GM12878 (cell line): ENCODE measurements at regions not wholly inside any gene's neighbourhood (a gene's known extent, or its start where the extent isn't known, plus 50 kb on each side); places are given as distances from the start of the nearest gene placed in this dataset.

Experiments used
- ATAC-seq: fragments of 200-7000 bp; cut with Tn5 transposase; 3 replicates; pipeline ENCODE4 v1.9.1; 2020; ENCODE audit warnings: mild to moderate bottlenecking, moderate library complexity
- BruUV-seq: library from RNA; stranded (reverse); fragments of 400-500 nt; replicated peaks from 2 replicates; lab custom pipeline; 2021; lab: Mats Ljungman, UMichigan
- CTCF ChIA-PET: fragments of 300-600 bp; sonication (Branson Sonifier 250); formaldehyde crosslinking; extraction: SDS; loops from one replicate; lab custom pipeline; 2021; ENCODE audit warnings: inconsistent platforms; lab: Yijun Ruan, JAX
- POLR2A ChIA-PET: fragments of 350-600 bp; formaldehyde crosslinking; extraction: SDS; loops from one replicate; lab custom pipeline; 2021; ENCODE audit warnings: inconsistent platforms; lab: Charles Lee
- RAD21 ChIA-PET: fragments of 300-600 bp; sonication (Branson Sonifier 250); formaldehyde crosslinking; loops from one replicate; lab custom pipeline; 2023; ENCODE audit warnings: antibody characterized with exemption; ENCODE audit not compliant: unreplicated experiment; lab: Charles Lee
- SMC1A ChIA-PET: fragments of 300-600 bp; sonication (Branson Sonifier 250); formaldehyde crosslinking; loops from one replicate; lab custom pipeline; 2023; ENCODE audit not compliant: unreplicated experiment, uncharacterized antibody; lab: Charles Lee
- DNase-seq: peaks from one replicate; pipeline ENCODE4 v3.0.0-alpha.2; 2011; ENCODE audit warnings: low read depth, low spot score
- FAIRE-seq: peaks from 3 replicates; lab custom pipeline; 2011; peaks lifted over from hg19 to GRCh38; lab: Jason Lieb, UNC
- H2AFZ ChIP-seq: 2 replicates; pipeline ENCODE4 v1.6.0; 2011; ENCODE audit warnings: low read depth, low read length, control low read depth; ENCODE audit not compliant: control insufficient read depth
- H3K27ac ChIP-seq: 2 replicates; pipeline ENCODE4 v1.5.1; 2011; ENCODE audit warnings: control low read depth; ENCODE audit not compliant: control insufficient read depth, insufficient read depth
- H3K27me3 ChIP-seq, 2 experiments: replicated peaks in 1 of 2; 2 replicates each; pipeline versions ENCODE4 v1.6.0 to v1.6.1; 2011; ENCODE audit warnings: low read length in 1 of 2; ENCODE audit not compliant: control insufficient read depth in 2 of 2, insufficient read depth in 2 of 2
- H3K36me3 ChIP-seq, 2 experiments: 2 replicates each; pipeline ENCODE4 v1.5.1; 2011; ENCODE audit warnings: low read length in 1 of 2; ENCODE audit not compliant: control insufficient read depth in 2 of 2, insufficient read depth in 2 of 2
- H3K4me1 ChIP-seq: 2 replicates; pipeline ENCODE4 v1.6.1; 2011; ENCODE audit warnings: mild to moderate bottlenecking, low read length, moderate library complexity, mixed read lengths; ENCODE audit not compliant: control insufficient read depth, insufficient read depth
- H3K4me2 ChIP-seq: 2 replicates; pipeline ENCODE4 v1.6.0; 2011; ENCODE audit warnings: control low read depth; ENCODE audit not compliant: control insufficient read depth, insufficient read depth
- H3K4me3 ChIP-seq: fragments of 200-600 bp; sonication (generic); 2 replicates; pipeline ENCODE4 v1.5.1; 2016
- H3K79me2 ChIP-seq: 2 replicates; pipeline ENCODE4 v1.6.0; 2011; ENCODE audit warnings: low read length; ENCODE audit not compliant: control insufficient read depth, insufficient read depth
- H3K9ac ChIP-seq: 2 replicates; pipeline ENCODE4 v1.8.0; 2011; ENCODE audit warnings: low read length, control low read depth, mixed read lengths; ENCODE audit not compliant: control insufficient read depth, insufficient read depth
- H3K9me3 ChIP-seq: replicated peaks from 3 replicates; pipeline ENCODE4 v1.5.1; 2011; ENCODE audit warnings: mild to moderate bottlenecking, low read length; ENCODE audit not compliant: control insufficient read depth, insufficient read depth
- H4K20me1 ChIP-seq: 2 replicates; pipeline ENCODE4 v1.6.0; 2011; ENCODE audit not compliant: control insufficient read depth, insufficient read depth
- ASH2L ChIP-seq: fragments of 300-600, 200-600 bp; sonication (generic); IDR thresholded peaks from 2 replicates; pipeline ENCODE4 v1.6.1; 2017; ENCODE audit warnings: low read depth, mild to moderate bottlenecking, borderline replicate concordance
- BCL11A ChIP-seq: IDR thresholded peaks from 2 replicates; pipeline ENCODE4 v1.6.1; 2011; ENCODE audit warnings: low read depth, low read length
- BCLAF1 ChIP-seq: fragments of 450-650 bp; IDR thresholded peaks from 2 replicates; pipeline ENCODE4 v1.6.1; 2017; ENCODE audit warnings: antibody characterized with exemption, mild to moderate bottlenecking, moderate library complexity
- HCFC1 ChIP-seq: fragments of 150-350 bp; IDR thresholded peaks from 2 replicates; pipeline ENCODE4 v1.6.1; 2014; ENCODE audit warnings: low read length
- JUNB ChIP-seq: IDR thresholded peaks from 2 replicates; pipeline ENCODE4 v1.6.1; 2016; ENCODE audit warnings: antibody characterized with exemption, mild to moderate bottlenecking
- JUND ChIP-seq: IDR thresholded peaks from 2 replicates; pipeline ENCODE4 v1.6.1; 2012; ENCODE audit warnings: low read depth, mild to moderate bottlenecking, low read length, improper control_type of control experiment, moderate library complexity
- KDM1A ChIP-seq: fragments of 200-600 bp; sonication (generic); IDR thresholded peaks from 2 replicates; pipeline ENCODE4 v1.6.1; 2016; ENCODE audit warnings: borderline replicate concordance
- PAX8 ChIP-seq: fragments of 450-650 bp; IDR thresholded peaks from 2 replicates; pipeline ENCODE4 v1.6.1; 2017; ENCODE audit warnings: mild to moderate bottlenecking, moderate library complexity
- SREBF1 ChIP-seq: IDR thresholded peaks from 2 replicates; pipeline ENCODE4 v1.6.1; 2012; ENCODE audit warnings: mild to moderate bottlenecking, low read length
- SREBF2 ChIP-seq: IDR thresholded peaks from 2 replicates; pipeline ENCODE4 v1.6.1; 2012; ENCODE audit warnings: mild to moderate bottlenecking, low read length
- SRF ChIP-seq, 2 experiments: IDR thresholded peaks; 2 replicates each; pipeline ENCODE4 v1.6.1; 2011; ENCODE audit warnings: low read depth in 2 of 2, low read length in 2 of 2, mild to moderate bottlenecking in 1 of 2, moderate library complexity in 1 of 2
- TBL1XR1 ChIP-seq: IDR thresholded peaks from 2 replicates; pipeline ENCODE4 v1.6.1; 2012; ENCODE audit warnings: low read depth, low read length, improper control_type of control experiment
- YBX1 ChIP-seq: fragments of 450-650 bp; IDR thresholded peaks from 2 replicates; pipeline ENCODE4 v1.6.1; 2016; ENCODE audit warnings: antibody characterized with exemption
- ZBTB40 ChIP-seq: fragments of 450-650 bp; IDR thresholded peaks from 2 replicates; pipeline ENCODE4 v1.6.1; 2016; ENCODE audit warnings: mild to moderate bottlenecking, moderate library complexity, borderline replicate concordance
- ZNF622 ChIP-seq: fragments of 450-650 bp; IDR thresholded peaks from 2 replicates; pipeline ENCODE4 v1.6.1; 2017; ENCODE audit warnings: mild to moderate bottlenecking, inconsistent platforms
- WGBS: methylation state at CpG from one replicate; pipeline ENCODE4 v1.1.6; 2016; ENCODE audit warnings: low lambda C conversion rate; ENCODE audit not compliant: insufficient replicate concordance, insufficient coverage; ENCODE audit errors: missing lambda C conversion rate; 5-methylcytosine and 5-hydroxymethylcytosine counted together
- in situ Hi-C: fragments of 300-500 bp; cut with MboI; formaldehyde crosslinking; loops from 9 replicates; pipeline ENCODE4 v1.14.3; 2018; ENCODE audit warnings: mixed read lengths
- intact Hi-C: fragments of 100-400 bp; cut with micrococcal nuclease; formaldehyde crosslinking; loops from one replicate; pipeline ENCODE4 v1.14.2; 2022; ENCODE audit not compliant: unreplicated experiment
- TF ChIP-seq, protein P1 (sequence below): IDR thresholded peaks from 2 replicates; pipeline ENCODE4 v1.6.1; 2012; ENCODE audit warnings: low read depth, low read length, improper control_type of control experiment
- TF ChIP-seq, protein P2 (sequence below): fragments of 450-650 bp; formaldehyde crosslinking; IDR thresholded peaks from 2 replicates; pipeline ENCODE4 v1.4.0; 2022; ENCODE audit warnings: mild to moderate bottlenecking, moderate library complexity

DNA sequence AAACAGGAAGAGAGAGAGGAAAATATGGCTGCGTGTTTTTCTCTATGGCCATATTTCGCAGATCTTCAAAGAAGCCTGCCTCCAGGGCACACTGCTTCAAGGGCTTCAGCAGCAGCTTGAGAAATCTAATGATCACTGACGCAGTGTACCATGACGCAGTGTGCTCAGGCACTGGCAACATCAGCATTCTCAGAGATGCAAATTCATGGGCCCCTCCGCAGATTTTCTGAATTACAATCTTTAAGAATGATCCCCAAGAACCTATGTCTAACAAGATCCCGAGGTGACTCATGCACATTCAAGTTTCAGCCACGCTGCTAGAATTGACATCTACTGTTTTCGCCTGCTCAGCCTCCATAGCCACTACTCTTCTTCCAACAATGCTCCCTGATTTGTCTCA is 143.9 kb upstream of the ZNF366 start:
- Histone ChIP-seq H4K20me1 (no peaks in the 10 kb centered on the region), H3K4me2 (no peak overlapping the region), H3K4me1 (no peaks in the 10 kb centered on the region), H3K9ac (no peak overlapping the region), H3K9me3 (no peaks in the 10 kb centered on the region), H3K79me2 (no peaks in the 10 kb centered on the region), H2AFZ (no peak overlapping the region), H3K4me3 (no peak overlapping the region), H3K36me3 (no peaks in the 10 kb centered on the region), H3K27ac (no peak overlapping the region), H3K27me3 (no peaks in the 10 kb centered on the region; a peak in 1 of 4 replicates)
- no TSS peak for BruUV-seq
- ATAC-seq (no peak), DNase-seq (no peak), FAIRE-seq (no peak)
- 49% methylated on average over 8 of the region's 8 CpGs for WGBS
- RAD21 ChIA-PET = no interaction called here
- SMC1A ChIA-PET = no interaction called here
- intact Hi-C loops = no loop called here
- CTCF ChIA-PET = no interaction called here
- POLR2A ChIA-PET = no interaction called here
- in situ Hi-C loops = no loop called here
- no peak for TF ChIP-seq SREBF1
- TF ChIP-seq BCL11A = no peak
- no peak for TF ChIP-seq JUNB
- TF ChIP-seq PAX8 = no peak
- no peak for TF ChIP-seq SREBF2
- TF ChIP-seq, protein P1, sequence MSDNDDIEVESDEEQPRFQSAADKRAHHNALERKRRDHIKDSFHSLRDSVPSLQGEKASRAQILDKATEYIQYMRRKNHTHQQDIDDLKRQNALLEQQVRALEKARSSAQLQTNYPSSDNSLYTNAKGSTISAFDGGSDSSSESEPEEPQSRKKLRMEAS = no peak
- no peak for TF ChIP-seq SRF (IDR thresholded peaks at IDR 0.05; ENCODE audit: low read depth in 2 of 2, low read length in 2 of 2)
- no peak for TF ChIP-seq JUND
- TF ChIP-seq ASH2L = no peak
- TF ChIP-seq BCLAF1 = no peak
- no peak for TF ChIP-seq TBL1XR1
- TF ChIP-seq ZBTB40 = no peak
- TF ChIP-seq, protein P2, sequence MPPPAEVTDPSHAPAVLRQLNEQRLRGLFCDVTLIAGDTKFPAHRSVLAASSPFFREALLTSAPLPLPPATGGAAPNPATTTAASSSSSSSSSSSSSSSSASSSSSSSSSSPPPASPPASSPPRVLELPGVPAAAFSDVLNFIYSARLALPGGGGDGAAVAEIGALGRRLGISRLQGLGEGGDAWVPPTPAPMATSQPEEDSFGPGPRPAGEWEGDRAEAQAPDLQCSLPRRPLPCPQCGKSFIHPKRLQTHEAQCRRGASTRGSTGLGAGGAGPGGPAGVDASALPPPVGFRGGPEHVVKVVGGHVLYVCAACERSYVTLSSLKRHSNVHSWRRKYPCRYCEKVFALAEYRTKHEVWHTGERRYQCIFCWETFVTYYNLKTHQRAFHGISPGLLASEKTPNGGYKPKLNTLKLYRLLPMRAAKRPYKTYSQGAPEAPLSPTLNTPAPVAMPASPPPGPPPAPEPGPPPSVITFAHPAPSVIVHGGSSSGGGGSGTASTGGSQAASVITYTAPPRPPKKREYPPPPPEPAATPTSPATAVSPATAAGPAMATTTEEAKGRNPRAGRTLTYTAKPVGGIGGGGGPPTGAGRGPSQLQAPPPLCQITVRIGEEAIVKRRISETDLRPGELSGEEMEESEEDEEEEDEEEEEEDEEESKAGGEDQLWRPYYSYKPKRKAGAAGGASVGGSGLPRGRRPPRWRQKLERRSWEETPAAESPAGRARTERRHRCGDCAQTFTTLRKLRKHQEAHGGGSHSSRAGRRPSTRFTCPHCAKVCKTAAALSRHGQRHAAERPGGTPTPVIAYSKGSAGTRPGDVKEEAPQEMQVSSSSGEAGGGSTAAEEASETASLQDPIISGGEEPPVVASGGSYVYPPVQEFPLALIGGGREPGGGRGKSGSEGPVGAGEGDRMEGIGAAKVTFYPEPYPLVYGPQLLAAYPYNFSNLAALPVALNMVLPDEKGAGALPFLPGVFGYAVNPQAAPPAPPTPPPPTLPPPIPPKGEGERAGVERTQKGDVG (CRISPR knock-in tag) = no peak
- TF ChIP-seq ZNF622 = no peak
- no peak for TF ChIP-seq YBX1
- TF ChIP-seq KDM1A = no peak
- no peak for TF ChIP-seq HCFC1
